HG02571 (cell line): ENCODE measurements at regions not wholly inside any gene's neighbourhood (a gene's known extent, or its start where the extent isn't known, plus 50 kb on each side); places are given as distances from the start of the nearest gene placed in this dataset.
"Not testable (repeated sequence)": the region's sequence is repeated elsewhere in the genome, so short reads cannot be mapped to it uniquely, and the experiment has no call there.

Experiments
- ATAC-seq: cut with Tn5 transposase; IDR thresholded peaks from one replicate; pipeline ENCODE4 v1.9.1; 2021; ENCODE audit warnings: mild to moderate bottlenecking, moderate library complexity; ENCODE audit not compliant: unreplicated experiment

DNA sequence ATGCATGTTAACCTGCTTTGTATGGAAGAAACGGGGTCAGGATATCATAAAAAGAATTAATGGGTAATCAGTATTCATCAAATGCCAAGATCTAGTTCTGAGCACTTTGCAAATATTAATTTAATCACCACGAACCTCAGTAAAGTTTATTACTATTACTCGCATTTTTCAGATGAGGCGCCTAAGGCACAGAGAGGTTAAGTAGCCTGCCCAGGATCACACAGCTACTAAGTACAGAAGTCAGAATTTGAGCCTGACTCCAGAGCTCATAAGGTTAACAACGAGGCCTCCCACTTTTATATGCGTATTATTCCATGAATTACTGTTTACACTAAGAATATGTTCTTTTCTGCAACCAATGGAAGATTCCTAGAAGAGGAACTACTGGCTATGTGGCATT, 109.6 kb upstream of the KLF13 start:
- no peak for ATAC-seq

DNA sequence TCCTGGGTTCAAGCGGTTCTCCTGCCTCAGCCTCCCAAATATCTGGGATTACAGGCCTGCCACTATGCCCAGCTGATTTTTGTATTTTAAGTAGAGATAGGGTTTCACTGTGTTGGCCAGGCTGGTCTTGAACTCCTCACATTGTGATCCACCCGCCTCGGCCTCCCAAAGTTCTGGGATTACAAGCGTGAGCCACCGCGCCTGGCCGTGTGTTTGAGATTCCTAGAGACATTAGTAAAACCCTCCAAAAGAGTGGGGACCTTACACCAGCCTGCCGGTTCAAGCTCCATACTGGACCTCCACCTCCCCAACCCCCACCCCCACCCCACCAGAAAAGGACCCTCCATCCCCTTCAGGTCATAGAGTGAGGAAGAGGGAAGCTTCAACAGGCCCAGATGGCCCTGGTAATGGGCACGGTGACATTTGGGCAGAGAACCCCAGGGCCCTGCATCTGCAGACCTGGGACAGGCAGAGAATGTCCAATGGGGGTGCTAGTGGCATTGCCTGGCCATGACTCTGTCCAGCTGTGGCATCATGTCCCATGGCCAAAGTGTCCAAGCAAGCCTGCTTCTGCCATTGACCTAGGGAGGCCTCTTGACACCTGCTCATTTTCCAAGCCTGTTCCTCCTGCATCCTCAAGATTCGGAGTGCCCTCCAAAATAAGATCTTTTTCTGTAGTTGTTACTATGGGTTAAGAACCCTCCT, 108.9 kb upstream of the KLF13 start:
- no peak for ATAC-seq

DNA sequence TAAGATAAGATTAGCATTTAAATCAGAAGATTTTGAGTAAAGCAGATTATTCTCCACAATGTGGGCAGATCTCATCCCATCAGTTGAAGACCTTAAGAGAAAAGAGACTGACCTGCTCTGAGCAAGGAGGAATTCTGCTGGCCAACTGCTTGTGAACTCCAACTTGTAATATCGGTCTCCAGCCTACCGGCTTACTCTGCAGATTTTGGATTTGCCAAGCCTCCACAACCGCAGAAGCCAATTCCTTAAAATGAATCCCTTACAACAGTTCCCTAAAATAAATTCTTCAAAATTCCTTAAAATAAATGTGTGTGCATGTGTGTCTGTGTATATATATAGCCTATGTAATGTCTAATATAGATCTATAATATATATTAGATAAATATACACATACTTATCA, 107.4 kb upstream of the KLF13 start:
- ATAC-seq = no peak

DNA sequence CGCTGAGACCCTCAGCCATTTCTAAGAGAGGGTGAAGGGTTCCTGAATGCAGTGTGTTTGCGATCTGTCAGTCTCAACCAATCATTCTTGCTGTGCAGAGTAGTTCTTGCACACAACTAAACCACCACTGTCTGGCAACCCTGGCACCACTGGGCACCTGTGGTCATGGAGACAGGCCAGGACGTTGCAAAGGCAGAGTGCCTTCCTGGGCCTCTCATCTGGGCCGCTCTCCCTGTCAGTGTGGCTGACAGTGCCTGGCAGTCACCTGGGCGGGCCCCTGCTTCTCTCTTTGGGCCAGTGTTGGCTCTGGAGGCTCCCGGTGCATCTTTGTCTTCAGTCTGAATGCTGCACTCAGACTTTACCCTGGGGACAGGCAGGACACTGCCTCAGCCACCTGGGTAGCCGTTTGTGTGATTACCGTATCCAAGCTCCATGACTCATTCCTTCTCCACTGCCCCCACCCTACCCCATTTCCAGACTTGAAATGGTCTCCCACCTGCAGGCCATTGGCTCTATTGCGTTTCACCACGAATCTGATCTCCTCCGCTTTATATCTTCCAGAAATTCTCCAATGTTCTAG, 104.6 kb upstream of the KLF13 start:
- ATAC-seq = no peak

DNA sequence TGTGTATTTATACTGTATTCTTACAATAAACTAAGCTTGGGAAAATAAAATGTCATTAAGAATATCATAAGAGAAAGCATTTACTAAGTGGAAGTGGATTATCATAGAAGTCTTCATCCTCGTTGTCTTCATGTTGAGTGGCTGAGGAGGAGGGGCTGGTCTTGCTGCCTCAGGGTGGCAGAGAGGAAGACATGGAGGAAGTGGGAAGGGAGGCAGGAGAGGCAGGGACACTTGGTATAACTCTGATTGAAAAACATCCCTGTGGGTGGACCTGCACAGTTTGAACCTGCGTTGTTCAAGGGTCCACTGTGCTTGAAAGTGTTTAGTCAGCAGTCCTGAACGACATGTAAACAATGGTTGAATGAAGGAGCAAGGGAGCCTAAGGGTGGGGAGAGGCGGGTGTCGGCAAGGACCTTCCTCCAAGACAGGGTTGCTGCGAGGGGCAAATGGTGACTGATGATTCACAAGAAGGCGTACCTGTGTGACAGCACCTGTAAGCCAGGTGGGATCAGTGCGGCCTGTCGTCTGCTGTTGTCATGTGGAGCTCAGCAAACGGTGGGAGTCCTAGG, 103.8 kb upstream of the KLF13 start:
- no peak for ATAC-seq

DNA sequence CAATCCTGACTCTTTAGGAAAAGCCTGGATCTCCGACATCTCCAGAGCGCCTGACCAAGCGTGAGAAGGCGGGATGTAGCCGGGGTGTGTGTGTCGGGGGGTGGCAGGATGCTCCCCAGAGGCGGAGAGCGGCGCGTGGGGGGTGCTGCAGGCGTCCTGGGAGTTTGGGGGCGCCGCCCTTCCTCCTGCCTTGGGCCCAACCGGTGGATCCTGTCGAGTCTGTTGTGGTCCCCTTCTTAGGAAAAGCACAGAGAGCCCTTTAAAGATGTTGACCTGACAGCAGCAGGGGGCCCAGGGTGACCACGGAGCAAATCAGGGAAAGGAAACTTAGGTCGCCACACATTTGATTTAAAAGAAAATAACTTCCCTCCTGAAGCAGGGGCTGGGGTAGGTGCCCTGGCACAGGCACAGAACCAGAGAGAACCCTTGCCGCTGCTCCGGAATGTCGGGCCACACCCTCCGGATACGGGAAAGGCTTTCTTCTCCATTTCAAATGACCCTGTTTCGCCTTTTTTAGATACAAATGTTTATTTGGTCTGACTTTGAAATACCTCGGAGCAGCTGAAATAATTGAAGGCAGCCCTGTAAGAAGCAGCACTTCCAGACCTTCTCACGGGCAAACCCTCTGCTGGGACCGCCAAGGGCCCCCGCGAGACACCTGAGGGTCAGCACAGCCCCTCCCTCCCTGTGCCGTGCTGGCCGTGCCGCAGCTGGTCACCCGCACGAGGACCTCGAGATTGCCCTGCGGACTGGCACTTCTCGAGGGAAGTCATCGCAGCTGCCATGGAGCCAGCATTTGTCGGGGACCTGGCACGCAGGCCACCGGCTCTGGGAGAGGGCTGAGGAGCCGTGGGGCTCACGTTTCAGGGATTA, 102.9 kb upstream of the KLF13 start:
- ATAC-seq = no peak

DNA sequence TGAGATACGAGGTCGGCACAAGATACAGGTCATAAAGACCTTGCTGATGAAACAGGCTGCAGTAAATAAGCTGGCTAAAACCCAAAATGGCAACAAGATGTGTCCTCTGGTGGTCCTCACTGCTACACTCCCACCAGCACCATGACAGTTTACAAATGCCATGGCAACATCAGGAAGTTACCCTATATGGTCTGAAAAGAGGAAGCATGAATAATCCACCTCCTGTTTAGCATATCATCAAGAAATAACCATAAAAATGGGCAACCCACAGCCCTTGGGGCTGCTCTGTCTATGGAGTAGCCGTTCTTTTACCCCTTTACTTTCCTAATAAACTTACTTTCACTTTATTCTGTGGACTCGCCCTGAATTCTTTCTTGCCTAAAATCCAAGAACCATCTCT, 102.0 kb upstream of the KLF13 start:
- not testable (repeated sequence) for ATAC-seq

DNA sequence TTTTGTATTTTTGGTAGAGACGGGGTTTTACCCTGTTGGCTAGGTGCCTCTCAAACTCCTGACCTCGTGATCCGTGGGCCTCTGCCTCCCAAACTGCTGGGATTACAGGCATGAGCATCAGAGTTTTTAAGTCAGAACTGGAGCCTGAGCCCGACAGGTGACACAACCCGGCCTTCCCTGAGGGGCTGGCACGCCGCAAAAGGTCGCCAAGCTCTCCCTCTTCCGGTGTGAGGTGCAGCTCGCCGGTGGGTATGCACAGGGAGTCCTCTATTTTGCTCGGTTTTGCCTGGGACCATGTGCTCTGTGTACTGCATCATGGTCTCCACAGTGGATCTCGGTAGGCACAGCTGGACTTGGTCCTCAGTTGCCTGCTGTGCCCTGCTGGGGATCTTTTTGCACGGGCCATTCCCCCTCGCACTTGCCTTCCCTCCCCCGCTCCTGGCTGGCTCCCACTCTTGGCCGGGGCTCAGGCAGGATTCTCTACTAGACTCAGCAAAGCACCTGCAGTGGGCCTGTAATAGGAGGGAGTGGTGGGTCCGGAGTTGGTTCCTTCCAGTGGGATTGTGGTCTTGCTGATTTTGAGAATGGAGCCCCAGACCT, 101.2 kb upstream of the KLF13 start:
- ATAC-seq = no peak

DNA sequence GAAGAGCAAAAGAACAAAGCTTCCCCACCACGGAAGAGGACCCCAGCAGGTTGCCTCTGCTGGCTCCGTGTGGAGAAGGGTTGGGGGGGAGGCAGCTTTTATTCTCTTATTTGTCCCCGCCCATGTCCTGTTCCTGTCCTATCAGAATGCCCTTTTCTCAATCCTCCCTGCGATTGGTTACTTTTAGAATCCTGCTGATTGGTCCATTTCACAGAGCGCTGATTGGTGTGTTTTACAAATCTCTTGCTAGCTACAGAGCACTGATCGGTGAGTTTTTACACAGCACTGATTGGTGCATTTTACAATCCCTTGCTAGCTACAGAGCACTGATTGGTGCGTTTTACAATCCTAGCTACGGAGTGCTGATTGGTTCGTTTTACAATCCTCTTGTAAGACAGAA, 100.6 kb upstream of the KLF13 start:
- no peak for ATAC-seq

- ATAC-seq = no peak
Observed at GRCh38 chr15:31227235-31227634, 99.4 kb upstream of the KLF13 start.

- ATAC-seq = no peak
Observed at GRCh38 chr15:31228011-31228484, 98.6 kb upstream of the KLF13 start.

DNA sequence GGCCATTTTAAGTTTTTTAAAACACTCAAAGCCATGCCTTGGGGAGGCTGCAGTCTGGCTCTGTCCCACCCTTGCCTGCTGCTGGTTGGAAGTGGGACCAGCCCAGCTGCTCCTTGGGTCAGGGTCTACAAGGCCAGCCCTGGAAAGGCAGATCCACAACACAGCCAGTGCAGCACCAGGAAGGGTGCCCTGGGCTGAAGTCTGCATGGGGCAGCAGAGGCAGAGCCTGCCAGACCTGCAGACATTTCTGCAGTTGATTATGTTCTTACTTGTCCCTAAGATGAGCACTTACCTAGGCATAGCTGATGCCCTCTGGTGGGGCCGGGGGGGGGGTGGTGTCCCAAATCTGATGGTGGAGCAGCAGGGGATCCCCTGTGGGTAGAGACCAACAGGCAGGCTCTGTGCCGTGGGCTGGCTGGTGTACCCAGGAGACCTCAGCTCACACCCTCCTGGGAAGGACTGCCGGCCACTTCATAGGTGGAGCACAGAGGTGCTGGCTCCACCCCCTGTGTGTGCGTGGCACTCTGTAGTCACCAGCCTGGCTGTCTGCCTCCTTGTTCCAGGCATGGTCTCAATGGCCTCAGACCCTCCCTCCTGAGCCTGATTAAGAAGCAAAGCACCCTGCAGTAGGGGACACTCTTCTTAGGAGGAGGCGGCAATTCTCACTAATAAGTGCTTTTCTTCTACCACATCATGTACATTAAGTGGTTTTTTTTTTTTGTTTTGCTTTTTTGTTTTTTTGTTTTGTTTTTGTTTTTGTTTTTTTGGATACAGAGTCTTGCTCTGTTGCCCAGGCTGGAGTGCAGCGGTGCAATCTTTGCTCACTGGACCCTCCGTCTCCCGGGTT, 97.4 kb upstream of the KLF13 start:
- peak; percentile 68 for ATAC-seq

- peak; percentile 70 for ATAC-seq
Observed at GRCh38 chr15:31230630-31231485, 95.8 kb upstream of the KLF13 start.

- ATAC-seq = no peak
Observed at GRCh38 chr15:31234815-31235214, 91.8 kb upstream of the KLF13 start.

DNA sequence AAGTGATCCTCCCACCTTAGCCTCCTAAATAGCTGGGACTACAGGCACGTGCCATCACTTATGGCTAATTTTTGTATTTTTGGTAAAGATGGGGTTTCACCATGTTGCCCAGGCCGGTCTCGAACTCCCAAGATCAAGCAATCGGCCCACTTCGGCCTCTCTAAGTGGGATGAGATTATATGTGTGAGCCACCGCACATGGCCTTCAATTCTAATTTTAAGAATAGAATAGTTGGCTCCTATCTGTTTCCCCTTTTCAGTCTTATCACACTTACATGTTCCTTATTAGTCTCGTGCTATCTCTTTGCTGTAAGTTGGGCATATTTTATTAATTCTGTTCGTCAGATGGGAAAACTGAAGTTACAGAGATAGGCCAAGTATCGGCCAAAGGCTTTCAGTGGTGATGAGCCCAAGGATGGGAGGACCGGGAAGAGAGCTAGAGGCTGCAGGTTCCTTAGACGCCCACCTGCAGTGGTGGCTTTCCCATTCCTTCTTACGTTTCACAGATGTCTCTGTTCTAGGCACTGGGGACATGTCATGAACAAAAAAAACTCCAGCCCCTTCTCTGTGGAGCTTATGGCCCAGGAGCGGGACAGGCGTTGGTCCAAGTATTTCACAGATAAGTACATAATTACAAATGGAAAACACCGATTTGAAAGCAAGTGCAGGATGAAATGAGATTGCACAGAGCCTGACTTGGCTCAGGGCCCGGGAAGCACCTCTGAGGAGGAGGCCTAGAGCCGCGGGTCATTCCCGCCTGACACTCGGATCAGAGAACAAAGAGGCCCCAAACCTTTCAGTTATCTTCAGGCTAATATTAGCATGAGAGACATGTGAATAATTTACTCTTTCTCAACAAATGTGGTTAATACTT, 91.1 kb upstream of the KLF13 start:
- ATAC-seq = peak; percentile 36

- peak; percentile 54 for ATAC-seq
Observed at GRCh38 chr15:31236184-31237042, 90.2 kb upstream of the KLF13 start.

DNA sequence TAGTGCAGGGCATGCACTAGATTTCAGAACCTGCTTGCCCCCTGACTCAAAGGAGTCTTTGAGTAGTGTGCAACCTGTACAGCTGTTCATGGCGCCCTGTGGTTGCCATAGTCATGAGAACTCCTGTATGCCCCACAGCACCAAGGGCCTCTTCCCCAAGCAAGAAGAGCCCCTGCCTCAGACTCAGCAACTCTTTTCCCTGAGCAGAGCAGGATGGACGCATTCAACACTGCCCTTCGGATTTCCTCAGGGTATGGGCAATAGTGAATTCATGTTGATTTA, 89.7 kb upstream of the KLF13 start:
- no peak for ATAC-seq

GRCh38 chr15:31238906-31239305, 87.7 kb upstream of the KLF13 start:
- ATAC-seq = no peak
